SW 1271 (cell line): ENCODE measurements at regions not wholly inside any gene's neighbourhood (a gene's known extent, or its start where the extent isn't known, plus 50 kb on each side); places are given as distances from the start of the nearest gene placed in this dataset.
"Not testable (repeated sequence)": the region's sequence is repeated elsewhere in the genome, so short reads cannot be mapped to it uniquely, and the experiment has no call there.

Source experiments
- DNase-seq, 2 experiments: peaks; one replicate each; lab custom pipeline; 2025; lab: John Stamatoyannopoulos, UW

- DNase-seq: no peak
These were observed 50.8 kb upstream of the PRSS1 start for GRCh38 chr7:142698429-142698828.

GRCh38 chr7:142697270-142697669 is 52.0 kb upstream of the PRSS1 start:
- no peak for DNase-seq

- no peak for DNase-seq
These were observed 52.7 kb upstream of the PRSS1 start for GRCh38 chr7:142696456-142697179.

DNA sequence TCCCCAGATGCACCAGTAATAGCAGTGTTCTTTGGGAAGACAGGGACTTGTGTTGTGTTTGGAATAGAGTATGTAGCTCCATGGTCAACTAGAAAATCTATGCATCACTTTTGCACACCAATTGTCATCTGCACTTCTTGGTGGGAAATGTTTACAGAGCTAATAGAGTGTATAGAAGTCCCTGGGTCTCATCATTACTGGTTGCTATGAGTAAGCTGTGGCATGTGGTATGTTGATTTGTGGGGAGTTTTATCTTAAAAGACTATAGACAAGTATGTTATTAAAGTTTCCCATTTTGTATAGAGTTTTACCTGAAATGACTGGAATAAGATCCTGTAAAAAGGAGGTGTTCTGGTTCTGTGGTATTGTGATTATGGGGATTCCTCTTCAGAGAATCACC is 55.4 kb upstream of the PRSS1 start:
- DNase-seq: no peak

DNA sequence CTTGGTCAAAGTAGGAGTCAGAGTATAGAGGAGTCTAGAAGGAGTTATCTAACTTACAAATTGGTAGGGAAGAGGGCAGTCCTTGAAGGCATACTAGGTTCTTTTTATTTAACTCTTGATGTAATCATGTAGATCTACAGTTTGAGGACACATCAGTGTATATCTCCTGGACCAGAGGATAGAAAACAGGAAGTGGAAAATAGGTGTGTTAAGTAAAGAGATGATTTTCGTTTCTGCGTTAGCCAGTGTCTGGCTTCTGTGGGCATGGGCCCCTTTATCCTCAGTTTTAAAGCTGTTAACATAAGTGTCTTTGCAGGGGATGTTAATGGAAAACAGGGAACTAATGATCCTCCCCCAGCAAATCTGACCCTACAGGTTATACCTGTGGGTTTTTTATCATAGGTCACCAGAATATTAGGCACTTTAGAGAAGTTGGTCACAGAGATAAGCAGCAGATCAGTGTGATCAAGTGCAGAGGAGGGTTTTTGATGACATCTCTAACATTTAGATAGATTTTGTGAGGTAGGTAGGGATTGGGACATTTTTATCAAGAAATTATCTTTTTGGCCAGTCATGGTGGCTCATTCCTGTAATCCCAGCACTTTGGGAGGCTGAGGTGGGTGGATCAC is 58.6 kb upstream of the PRSS1 start:
- no peak for DNase-seq

DNA sequence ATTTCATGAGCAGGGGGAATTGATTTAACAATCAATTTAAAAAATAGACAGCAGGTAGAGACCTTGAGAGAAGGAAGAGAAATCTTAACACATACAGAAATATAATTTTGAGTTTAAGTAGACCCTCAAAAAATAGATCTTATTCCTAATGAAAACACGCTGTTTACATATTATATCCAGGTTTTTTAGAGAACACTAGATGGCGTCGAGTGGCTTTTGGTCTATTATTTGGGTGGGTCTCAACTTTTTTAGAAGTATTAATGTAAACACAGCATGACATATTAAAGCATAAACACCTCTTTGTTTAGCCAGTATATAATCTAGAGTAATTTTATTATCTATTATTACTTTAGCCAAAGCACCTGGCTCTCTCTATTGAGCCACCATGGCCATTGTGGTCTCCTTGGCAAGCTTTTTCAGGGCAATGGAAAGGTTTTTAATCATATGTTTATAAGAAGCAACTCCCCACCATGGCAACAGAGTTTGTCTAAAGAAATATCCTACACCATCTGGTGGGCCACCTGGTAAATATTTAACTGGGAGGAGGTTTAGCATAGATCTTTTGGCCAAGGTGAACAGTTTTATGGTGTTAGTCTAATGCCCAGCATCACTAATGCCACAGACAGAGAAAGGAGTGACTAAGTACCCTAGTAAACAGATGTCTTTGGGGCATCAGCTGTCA is 59.7 kb upstream of the PRSS1 start:
- no peak for DNase-seq

GRCh38 chr7:142685877-142686508 is 63.3 kb upstream of the PRSS1 start:
- no peak for DNase-seq

DNA sequence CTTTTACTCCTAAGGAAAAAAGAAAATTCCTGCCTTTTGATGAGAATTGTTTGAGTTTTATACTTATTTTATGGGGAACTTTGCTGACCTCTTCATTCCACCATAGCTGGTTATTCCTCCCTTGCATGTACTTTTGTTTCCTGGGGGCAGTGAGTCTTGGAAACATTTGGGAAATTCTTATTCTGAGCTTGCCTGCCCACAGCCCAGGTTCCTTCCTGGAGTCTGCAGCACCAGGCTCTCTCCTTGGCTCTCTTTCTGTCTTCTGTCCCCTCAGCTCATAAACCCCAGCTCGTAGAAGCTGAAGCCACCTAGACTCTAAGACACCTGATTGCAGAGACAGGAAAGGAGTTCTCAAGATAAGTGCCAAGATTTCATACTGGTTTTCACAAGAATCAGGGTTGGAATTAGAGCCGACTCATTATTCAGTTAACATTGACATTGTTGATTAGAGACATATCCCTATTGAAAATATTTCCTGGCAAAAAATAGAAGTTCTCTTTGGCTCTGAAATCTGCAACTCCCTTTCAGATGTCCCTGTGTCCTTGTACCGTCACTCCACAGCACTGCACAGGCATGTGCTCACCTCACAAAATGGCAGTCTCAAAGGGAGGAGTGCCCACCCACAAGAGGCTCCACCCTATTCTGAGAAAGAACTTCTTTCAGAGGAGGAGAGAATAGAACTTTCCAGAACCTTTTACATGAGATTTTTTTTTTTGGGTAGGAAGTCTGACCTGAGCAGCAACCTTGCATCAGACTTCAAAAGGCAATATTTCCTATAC is 67.8 kb upstream of the PRSS1 start:
- no peak for DNase-seq

GRCh38 chr7:142671506-142671905 is 77.8 kb upstream of the PRSS1 start:
- DNase-seq: no peak

GRCh38 chr7:142670511-142670910 is 78.8 kb upstream of the PRSS1 start:
- DNase-seq: no peak

- DNase-seq: no peak
These were observed 80.1 kb upstream of the PRSS1 start for GRCh38 chr7:142669074-142669654.

DNA sequence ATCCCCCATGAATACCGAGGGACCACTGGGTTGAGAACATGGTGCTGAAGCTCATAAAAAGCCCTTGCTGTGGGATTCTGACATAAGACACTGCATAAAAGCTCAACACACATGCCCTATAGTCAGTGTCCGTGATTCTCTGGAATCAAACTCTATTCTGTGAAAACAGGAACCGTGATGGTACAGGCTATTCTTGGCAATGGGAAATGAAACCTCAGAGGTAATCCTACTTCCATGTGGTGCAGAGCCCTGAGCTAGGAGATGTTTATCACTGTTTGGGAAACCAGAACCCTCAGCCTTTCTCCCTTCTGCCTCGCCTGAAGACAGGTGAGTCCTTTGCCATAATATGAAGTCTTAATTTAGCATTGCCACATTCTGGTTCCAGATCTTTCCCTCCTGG is 80.8 kb upstream of the PRSS1 start:
- DNase-seq: no peak

- no peak for DNase-seq
These were observed 91.9 kb upstream of the PRSS1 start for GRCh38 chr7:142657376-142657775.

GRCh38 chr7:142654398-142654797 is 94.9 kb upstream of the PRSS1 start:
- no peak for DNase-seq

- DNase-seq: no peak
These were observed 101.5 kb upstream of the PRSS1 start for GRCh38 chr7:142647749-142648148.

DNA sequence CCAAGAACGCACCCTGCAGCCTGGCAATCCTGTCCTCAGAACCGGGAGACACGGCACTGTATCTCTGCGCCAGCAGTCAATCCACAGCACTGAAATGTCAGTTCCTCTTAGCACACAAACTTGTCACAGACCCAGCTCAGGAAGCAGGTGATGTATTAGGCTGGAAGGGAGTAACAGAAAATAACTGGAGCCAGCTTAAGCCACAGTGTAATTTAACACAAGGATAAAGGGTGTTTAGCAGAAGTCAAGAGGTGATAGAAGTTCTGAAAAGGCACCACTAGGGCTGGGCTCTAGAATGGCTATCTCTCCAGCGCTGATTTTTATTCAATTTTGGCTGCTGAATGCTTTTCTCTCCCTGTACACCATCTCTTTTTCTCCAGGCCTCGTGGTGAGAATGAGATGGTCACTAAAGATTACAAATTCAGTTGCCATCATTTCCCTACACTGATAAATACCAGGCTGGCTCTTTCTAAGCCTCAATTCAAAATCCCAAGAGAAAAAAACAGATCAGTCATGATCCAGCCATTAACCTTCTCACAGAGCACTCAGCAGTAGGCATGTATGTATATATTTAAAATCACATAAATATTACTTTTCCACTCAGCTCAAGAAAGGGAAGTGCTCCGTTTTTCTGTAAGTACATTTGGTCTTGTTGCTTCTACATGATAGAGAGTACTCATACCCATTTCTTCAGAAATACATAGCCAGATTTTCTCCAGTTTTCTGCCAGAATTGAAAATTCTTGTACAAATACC is 102.7 kb upstream of the PRSS1 start:
- DNase-seq: no peak

DNA sequence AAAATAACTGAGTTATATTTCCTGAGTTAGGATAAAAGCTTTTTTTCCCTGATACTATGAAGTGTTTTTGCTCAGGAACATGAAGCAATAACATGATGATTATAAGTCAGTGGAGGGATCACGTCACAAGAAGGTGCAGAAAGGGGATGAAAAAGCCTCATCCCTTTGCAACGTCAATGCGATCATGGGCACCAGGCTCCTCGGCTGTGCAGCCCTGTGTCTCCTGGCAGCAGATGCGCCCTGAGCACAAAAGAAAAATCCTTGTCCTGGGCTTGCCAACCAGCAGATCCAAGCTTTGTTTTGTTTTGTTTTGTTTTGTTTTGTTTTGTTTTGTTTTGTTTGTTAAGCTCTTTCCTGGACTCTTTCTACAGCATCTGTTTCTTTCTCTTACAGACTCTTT is 103.5 kb upstream of the PRSS1 start:
- DNase-seq: no peak

GRCh38 chr7:142642316-142642715 is 107.0 kb upstream of the PRSS1 start:
- DNase-seq: no peak

DNA sequence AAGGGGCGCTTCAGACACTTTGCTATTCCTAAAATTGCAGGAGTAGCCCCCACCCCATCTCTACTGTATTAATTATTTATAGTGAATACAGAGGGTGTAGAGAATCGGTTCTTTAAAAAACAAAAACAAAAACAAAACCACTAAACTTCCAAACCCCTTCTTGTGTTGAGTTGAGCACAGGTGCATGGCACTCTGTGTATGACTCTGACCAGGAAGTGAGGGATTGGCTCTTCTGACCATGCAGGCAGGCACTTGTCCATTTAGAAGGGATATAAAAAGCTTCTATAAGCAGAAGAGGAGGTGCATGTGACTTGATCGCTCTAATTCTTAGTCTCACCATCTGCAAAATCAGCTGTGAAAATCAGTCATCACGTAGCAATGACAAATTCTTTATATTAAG is 108.0 kb upstream of the PRSS1 start:
- DNase-seq: not testable (repeated sequence)

- DNase-seq: no peak
These were observed 110.7 kb upstream of the PRSS1 start for GRCh38 chr7:142638581-142638980.

- DNase-seq: no peak
These were observed 112.0 kb upstream of the PRSS1 start for GRCh38 chr7:142637240-142637639.
